ENCODE measurements at regions not wholly inside any gene's neighbourhood (a gene's known extent, or its start where the extent isn't known, plus 50 kb on each side); places are given as distances from the start of the nearest gene placed in this dataset.
"Not testable (repeated sequence)": the region's sequence is repeated elsewhere in the genome, so short reads cannot be mapped to it uniquely, and the experiment has no call there.

DNA sequence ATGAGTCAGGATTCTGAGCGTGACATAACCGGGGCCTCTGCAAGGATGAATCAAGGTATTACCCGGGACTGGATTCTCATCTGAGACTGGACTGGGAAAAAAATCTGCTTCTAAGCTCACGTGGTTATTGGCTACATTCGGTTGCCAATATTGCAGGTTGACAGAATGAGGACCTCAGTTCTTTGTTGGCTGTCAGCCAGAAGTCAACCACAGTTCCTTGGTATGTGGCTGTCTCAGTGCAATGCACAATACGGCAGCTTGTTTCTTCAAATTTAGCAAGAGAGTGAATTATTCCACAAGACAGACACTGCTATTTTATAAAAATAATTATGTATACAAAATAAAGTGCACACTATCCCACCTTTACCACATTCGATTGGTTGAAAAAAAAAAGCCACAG lies 424.2 kb downstream of the KLHL4 start:
- no peaks in the 10 kb centered on the region for H3K27me3 ChIP-seq (ENCODE audit: low read depth)
- TF ChIP-seq, protein P1, sequence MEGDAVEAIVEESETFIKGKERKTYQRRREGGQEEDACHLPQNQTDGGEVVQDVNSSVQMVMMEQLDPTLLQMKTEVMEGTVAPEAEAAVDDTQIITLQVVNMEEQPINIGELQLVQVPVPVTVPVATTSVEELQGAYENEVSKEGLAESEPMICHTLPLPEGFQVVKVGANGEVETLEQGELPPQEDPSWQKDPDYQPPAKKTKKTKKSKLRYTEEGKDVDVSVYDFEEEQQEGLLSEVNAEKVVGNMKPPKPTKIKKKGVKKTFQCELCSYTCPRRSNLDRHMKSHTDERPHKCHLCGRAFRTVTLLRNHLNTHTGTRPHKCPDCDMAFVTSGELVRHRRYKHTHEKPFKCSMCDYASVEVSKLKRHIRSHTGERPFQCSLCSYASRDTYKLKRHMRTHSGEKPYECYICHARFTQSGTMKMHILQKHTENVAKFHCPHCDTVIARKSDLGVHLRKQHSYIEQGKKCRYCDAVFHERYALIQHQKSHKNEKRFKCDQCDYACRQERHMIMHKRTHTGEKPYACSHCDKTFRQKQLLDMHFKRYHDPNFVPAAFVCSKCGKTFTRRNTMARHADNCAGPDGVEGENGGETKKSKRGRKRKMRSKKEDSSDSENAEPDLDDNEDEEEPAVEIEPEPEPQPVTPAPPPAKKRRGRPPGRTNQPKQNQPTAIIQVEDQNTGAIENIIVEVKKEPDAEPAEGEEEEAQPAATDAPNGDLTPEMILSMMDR (IDR thresholded peaks at IDR 0.05) = no peak
- H3K36me3 ChIP-seq = no peaks in the 10 kb centered on the region
- no peaks in the 10 kb centered on the region for H3K9me3 ChIP-seq
- no peak overlapping the region for H3K27ac ChIP-seq
- no peaks in the 10 kb centered on the region for H3K4me1 ChIP-seq
- DNase-seq = no peak
- ATAC-seq = no peak
- H3K4me3 ChIP-seq = no peak overlapping the region
- intact Hi-C loops (cut with DNase I) = no loop called here

DNA sequence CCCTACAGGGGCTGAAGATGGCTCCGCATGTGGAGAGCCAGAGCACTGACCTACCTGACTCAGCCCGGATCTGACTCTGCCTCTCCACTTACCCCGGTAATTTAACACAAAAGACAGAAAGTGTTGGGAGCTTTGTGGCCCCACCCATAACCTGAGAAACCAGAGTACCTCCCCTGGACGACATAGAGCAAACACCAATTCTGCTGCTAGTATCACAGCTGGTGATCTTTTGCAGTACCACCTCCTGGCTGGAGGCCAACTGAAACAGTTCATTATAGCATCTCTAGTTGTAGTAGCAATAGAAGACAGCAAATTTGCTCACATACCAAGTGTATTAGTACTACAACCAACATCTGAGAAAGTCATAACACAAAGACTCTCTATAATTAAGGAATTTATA lies 443.9 kb downstream of the KLHL4 start:
- ATAC-seq (no peak), DNase-seq (no peak)
- H3K36me3 ChIP-seq = no peaks in the 10 kb centered on the region
- TF ChIP-seq, protein P1 (IDR thresholded peaks at IDR 0.05) = no peak
- no peaks in the 10 kb centered on the region for H3K27me3 ChIP-seq (ENCODE audit: low read depth)
- H3K4me1 ChIP-seq = no peaks in the 10 kb centered on the region
- no peak overlapping the region for H3K27ac ChIP-seq
- H3K9me3 ChIP-seq = no peaks in the 10 kb centered on the region
- H3K4me3 ChIP-seq = no peak overlapping the region
- intact Hi-C loops (cut with DNase I) = no loop called here

DNA sequence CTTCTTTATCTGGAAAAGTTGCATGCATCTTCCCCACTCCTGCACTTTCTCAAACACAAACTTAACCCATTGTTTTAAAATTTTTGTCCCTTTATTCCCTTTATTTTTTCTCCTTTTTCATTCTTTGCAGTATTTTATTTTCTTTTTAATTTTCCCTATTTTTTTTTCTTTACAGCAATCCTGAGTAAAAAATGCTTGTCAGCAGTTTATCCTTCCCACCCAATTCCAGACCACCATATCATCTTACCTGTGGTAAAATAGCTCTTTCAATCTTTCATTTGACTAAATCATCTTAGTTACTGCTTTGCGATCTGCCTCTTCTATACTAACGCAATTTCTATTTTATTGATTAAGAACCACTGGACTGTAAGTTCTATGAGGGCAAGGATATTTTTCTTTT lies 450.5 kb downstream of the KLHL4 start:
- Histone ChIP-seq H3K4me3 (no peak overlapping the region), H3K36me3 (no peaks in the 10 kb centered on the region), H3K27ac (no peak overlapping the region), H3K27me3 (ENCODE audit: low read depth) (no peaks in the 10 kb centered on the region), H3K4me1 (no peaks in the 10 kb centered on the region), H3K9me3 (no peaks in the 10 kb centered on the region)
- DNase-seq (no peak), ATAC-seq (no peak)
- intact Hi-C loops (cut with DNase I) = no loop called here
- TF ChIP-seq, protein P1 (IDR thresholded peaks at IDR 0.05) = no peak

DNA sequence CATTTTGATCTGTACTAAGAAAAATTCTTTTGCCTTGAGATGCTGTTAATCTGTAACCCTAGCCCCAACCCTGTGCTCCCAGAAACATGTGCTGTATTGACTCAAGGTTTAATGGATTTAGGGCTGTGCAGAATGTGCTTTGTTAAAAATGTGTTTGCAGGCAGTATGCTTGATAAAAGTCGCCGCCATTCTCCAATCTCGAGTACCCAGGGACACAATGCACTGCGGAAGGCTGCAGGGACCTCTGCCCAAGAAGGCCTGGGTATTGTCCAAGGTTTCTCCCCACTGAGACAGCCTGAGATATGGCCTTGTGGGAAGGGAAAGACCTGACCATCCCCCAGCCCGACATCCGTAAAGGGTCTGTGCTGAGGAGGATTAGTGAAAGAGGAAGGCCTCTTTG lies 454.5 kb downstream of the KLHL4 start:
- H3K27me3 ChIP-seq (ENCODE audit: low read depth); H3K4me1 ChIP-seq; DNase-seq; H3K36me3 ChIP-seq; H3K4me3 ChIP-seq; H3K27ac ChIP-seq; H3K9me3 ChIP-seq; ATAC-seq; intact Hi-C loops (cut with DNase I): not testable (repeated sequence)

DNA sequence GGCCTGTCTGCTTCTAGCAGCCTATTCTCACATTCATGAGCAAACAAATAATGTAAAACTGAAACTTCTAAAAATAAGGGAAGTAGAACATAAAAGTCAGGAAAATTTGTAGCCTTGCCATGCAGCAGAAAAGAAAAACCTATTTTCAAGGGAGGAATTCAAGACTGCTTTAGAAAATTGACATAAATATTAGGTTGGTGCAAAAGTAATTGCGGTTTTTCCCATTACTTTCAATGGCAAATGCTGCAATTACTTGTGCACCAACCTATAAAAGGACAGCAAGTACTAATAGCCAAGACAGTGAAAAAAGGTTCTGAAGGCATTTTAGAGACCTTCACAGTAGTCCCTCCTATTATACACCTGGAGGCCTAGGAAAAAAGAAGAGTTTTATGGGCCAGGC lies 457.8 kb downstream of the KLHL4 start:
- no peaks in the 10 kb centered on the region for H3K27me3 ChIP-seq (ENCODE audit: low read depth)
- DNase-seq (no peak), ATAC-seq (no peak)
- intact Hi-C loops (cut with DNase I) = no loop called here
- H3K4me3 ChIP-seq = no peak overlapping the region
- no peaks in the 10 kb centered on the region for H3K36me3 ChIP-seq
- H3K27ac ChIP-seq = no peak overlapping the region
- TF ChIP-seq, protein P1 (IDR thresholded peaks at IDR 0.05) = no peak
- no peaks in the 10 kb centered on the region for H3K4me1 ChIP-seq
- H3K9me3 ChIP-seq = no peaks in the 10 kb centered on the region

DNA sequence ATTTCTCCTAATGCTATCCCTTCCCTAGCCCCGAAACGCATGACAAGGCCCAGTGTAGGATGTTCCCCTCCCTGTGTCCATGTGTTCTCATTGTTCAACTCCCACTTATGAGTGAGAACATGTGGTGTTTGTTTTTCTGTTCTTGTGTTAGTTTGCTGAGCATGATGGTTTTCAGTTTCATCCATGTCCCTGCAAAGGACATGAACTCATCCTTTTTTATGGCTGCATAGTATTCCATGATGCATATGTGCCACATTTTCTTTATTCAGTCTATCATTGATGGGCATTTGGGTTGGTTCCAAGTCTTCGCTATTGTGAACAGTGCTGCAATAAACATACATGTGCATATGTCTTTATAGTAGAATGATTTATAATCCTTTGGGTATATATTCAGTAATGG lies 490.3 kb downstream of the KLHL4 start:
- ATAC-seq; intact Hi-C loops (cut with DNase I); H3K27ac ChIP-seq; H3K4me1 ChIP-seq; H3K27me3 ChIP-seq (ENCODE audit: low read depth); DNase-seq; H3K9me3 ChIP-seq; H3K4me3 ChIP-seq; H3K36me3 ChIP-seq: not testable (repeated sequence)

DNA sequence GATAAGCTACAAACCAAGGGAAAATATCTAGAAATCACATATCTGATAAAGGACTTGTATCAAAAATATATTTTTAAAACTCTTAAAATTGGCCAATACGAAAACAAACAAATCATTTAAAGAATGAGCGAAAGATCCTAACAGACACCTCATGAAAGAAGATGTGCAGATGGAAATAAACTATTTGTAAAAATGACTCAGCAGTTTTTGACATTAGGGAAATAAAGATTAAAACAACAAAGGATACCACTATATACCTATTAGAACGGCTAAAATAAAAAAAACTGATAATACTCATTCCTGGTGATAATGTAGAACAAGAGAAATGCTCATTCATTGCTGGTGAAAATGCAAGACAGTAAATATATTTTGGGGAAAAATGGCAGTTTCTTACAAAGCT lies 506.4 kb downstream of the KLHL4 start:
- TF ChIP-seq, protein P1 (IDR thresholded peaks at IDR 0.05) = no peak
- H3K36me3 ChIP-seq = no peaks in the 10 kb centered on the region
- no peaks in the 10 kb centered on the region for H3K9me3 ChIP-seq
- intact Hi-C loops (cut with DNase I) = no loop called here
- H3K4me1 ChIP-seq = no peaks in the 10 kb centered on the region
- ATAC-seq (no peak), DNase-seq (no peak)
- H3K27me3 ChIP-seq (ENCODE audit: low read depth) = no peaks in the 10 kb centered on the region
- H3K4me3 ChIP-seq = no peak overlapping the region
- H3K27ac ChIP-seq = no peak overlapping the region

Data from lower lobe of right lung (tissue), 2 donors.